H1 (cell line): ENCODE measurements at regions not wholly inside any gene's neighbourhood (a gene's known extent, or its start where the extent isn't known, plus 50 kb on each side); places are given as distances from the start of the nearest gene placed in this dataset.

Experiments
- CTCF ChIA-PET: fragments of 300-600 bp; sonication (Branson Sonifier 250); formaldehyde crosslinking; loops from one replicate; lab custom pipeline; 2021; ENCODE audit not compliant: partially characterized antibody; lab: Charles Lee
- POLR2A ChIA-PET: fragments of 300-600 bp; sonication (Branson Sonifier 250); formaldehyde crosslinking; loops from one replicate; lab custom pipeline; 2021; ENCODE audit warnings: inconsistent platforms; ENCODE audit not compliant: partially characterized antibody; lab: Charles Lee
- DNase-seq, 2 experiments: peaks; one replicate each; pipeline versions ENCODE4 v3.0.0 to v3.0.0-alpha.2; 2010 to 2022; ENCODE audit warnings: low spot score in 2 of 2, low read depth in 1 of 2, mixed read lengths in 1 of 2
- FAIRE-seq: peaks from 2 replicates; lab custom pipeline; 2011; peaks lifted over from hg19 to GRCh38; lab: Jason Lieb, UNC
- H2AFZ ChIP-seq: 2 replicates; pipeline ENCODE4 v1.8.1; 2012; ENCODE audit warnings: low read length, inconsistent platforms
- H2AK5ac ChIP-seq: 2 replicates; pipeline ENCODE4 v1.6.1; 2013; ENCODE audit warnings: low read depth, low read length
- H2BK120ac ChIP-seq: replicated peaks from 2 replicates; pipeline ENCODE3; 2013; ENCODE audit warnings: low read depth, low read length, inconsistent platforms
- H2BK12ac ChIP-seq: 2 replicates; pipeline ENCODE4 v1.6.1; 2013; ENCODE audit warnings: low read depth, low read length
- H2BK15ac ChIP-seq: 2 replicates; pipeline ENCODE4 v1.6.1; 2013; ENCODE audit warnings: low read length
- H2BK20ac ChIP-seq: 2 replicates; pipeline ENCODE4 v1.6.1; 2013; ENCODE audit warnings: low read length
- H2BK5ac ChIP-seq: 2 replicates; pipeline ENCODE4 v1.6.1; 2013; ENCODE audit warnings: low read depth, low read length
- H3K14ac ChIP-seq: 2 replicates; pipeline ENCODE4 v1.6.1; 2013; ENCODE audit warnings: inconsistent platforms; ENCODE audit not compliant: insufficient read length
- H3K18ac ChIP-seq: 2 replicates; pipeline ENCODE4 v1.6.1; 2013; ENCODE audit warnings: low read length; ENCODE audit errors: extremely low read depth
- H3K23ac ChIP-seq: 2 replicates; pipeline ENCODE4 v1.6.1; 2013; ENCODE audit warnings: inconsistent platforms; ENCODE audit not compliant: insufficient read length
- H3K23me2 ChIP-seq: 2 replicates; pipeline ENCODE4 v1.6.1; 2013; ENCODE audit warnings: low read depth, low read length
- H3K27ac ChIP-seq: 2 replicates; pipeline ENCODE4 v1.6.1; 2011; ENCODE audit warnings: low read depth, low read length, inconsistent platforms
- H3K27me3 ChIP-seq, 4 experiments: replicated peaks in 1 of 4; 1 replicate in 1 of 4; 2 replicates in 3 of 4; pipeline versions ENCODE4 v1.6.1 to v1.8.1; 2011 to 2013; ENCODE audit warnings: low read length in 3 of 4, mild to moderate bottlenecking in 3 of 4, inconsistent platforms in 2 of 4, mixed read lengths in 2 of 4, moderate library complexity in 1 of 4; ENCODE audit not compliant: control insufficient read depth in 3 of 4, insufficient read depth in 3 of 4; ENCODE audit errors: extremely low read depth in 1 of 4
- H3K36me3 ChIP-seq, 4 experiments: 2 replicates each; pipeline versions ENCODE4 v1.6.1 to v1.8.1; 2011 to 2013; ENCODE audit warnings: mild to moderate bottlenecking in 4 of 4, low read length in 3 of 4, moderate library complexity in 2 of 4, control low read depth in 1 of 4, inconsistent platforms in 1 of 4; ENCODE audit not compliant: insufficient read depth in 4 of 4, control insufficient read depth in 2 of 4
- H3K4ac ChIP-seq: replicated peaks from 2 replicates; pipeline ENCODE3; 2013; ENCODE audit warnings: low read length, low read depth, mixed read lengths, inconsistent platforms; ENCODE audit not compliant: insufficient read length
- H3K4me1 ChIP-seq, 4 experiments: replicated peaks in 1 of 4; 1 replicate in 1 of 4; 2 replicates in 3 of 4; pipeline versions ENCODE4 v1.6.1 to v1.8.1; 2011 to 2013; ENCODE audit warnings: low read length in 3 of 4, inconsistent platforms in 2 of 4, mixed read lengths in 1 of 4; ENCODE audit not compliant: insufficient read depth in 4 of 4, control insufficient read depth in 3 of 4
- H3K4me2 ChIP-seq, 2 experiments: 2 replicates each; pipeline versions ENCODE4 v1.6.1 to v1.8.1; 2011 to 2013; ENCODE audit warnings: low read depth in 2 of 2, low read length in 2 of 2, control low read depth in 1 of 2, inconsistent platforms in 1 of 2, mild to moderate bottlenecking in 1 of 2; ENCODE audit not compliant: insufficient read depth in 1 of 2
- H3K4me3 ChIP-seq, 4 experiments: fragments of 200-600, 300-600 bp in 1 of 4; sonication (generic), shearing (Covaris generic), sonication (Bioruptor Twin) in 1 of 4; 2 replicates each; pipeline versions ENCODE4 v1.5.1 to v1.8.1; 2011 to 2016; ENCODE audit warnings: low read length in 4 of 4, low read depth in 3 of 4, control low read depth in 2 of 4, inconsistent platforms in 2 of 4, mild to moderate bottlenecking in 2 of 4, mixed read lengths in 1 of 4, moderate library complexity in 1 of 4; ENCODE audit not compliant: insufficient read depth in 2 of 4; ENCODE audit errors: extremely low read depth in 1 of 4
- H3K56ac ChIP-seq: replicated peaks from 2 replicates; pipeline ENCODE3; 2013; ENCODE audit warnings: low read depth, mild to moderate bottlenecking, mixed read lengths, low read length, inconsistent platforms; ENCODE audit not compliant: insufficient read length
- H3K79me1 ChIP-seq: 2 replicates; pipeline ENCODE4 v1.6.1; 2013; ENCODE audit warnings: low read depth, low read length, control low read depth
- H3K79me2 ChIP-seq, 2 experiments: 2 replicates each; pipeline versions ENCODE4 v1.6.1 to v1.8.1; 2012 to 2013; ENCODE audit warnings: low read length in 2 of 2, mild to moderate bottlenecking in 2 of 2, inconsistent platforms in 1 of 2; ENCODE audit not compliant: insufficient read depth in 2 of 2, control insufficient read depth in 1 of 2
- H3K9ac ChIP-seq, 4 experiments: replicated peaks in 1 of 4; 1 replicate in 1 of 4; 2 replicates in 3 of 4; pipeline versions ENCODE4 v1.6.1 to v1.8.1; 2011 to 2013; ENCODE audit warnings: low read depth in 3 of 4, low read length in 3 of 4, control low read depth in 2 of 4, mild to moderate bottlenecking in 2 of 4, moderate library complexity in 2 of 4, inconsistent platforms in 1 of 4; ENCODE audit errors: extremely low read depth in 1 of 4
- H3K9me3 ChIP-seq, 2 experiments: 2 replicates each; pipeline versions ENCODE4 v1.6.1 to v1.8.1; 2012 to 2013; ENCODE audit warnings: mild to moderate bottlenecking in 2 of 2, moderate library complexity in 2 of 2, control low read depth in 1 of 2, inconsistent platforms in 1 of 2, low read depth in 1 of 2, low read length in 1 of 2, mixed read lengths in 1 of 2; ENCODE audit not compliant: insufficient read depth in 2 of 2
- H4K20me1 ChIP-seq, 2 experiments: replicated peaks in 1 of 2; 2 replicates each; pipeline versions ENCODE3 to v1.8.1; 2011 to 2013; ENCODE audit warnings: inconsistent platforms in 2 of 2, low read length in 2 of 2, mild to moderate bottlenecking in 1 of 2; ENCODE audit not compliant: insufficient read depth in 2 of 2, control insufficient read depth in 1 of 2
- H4K5ac ChIP-seq: 2 replicates; pipeline ENCODE4 v1.6.1; 2013; ENCODE audit warnings: low read length, low read depth, mixed read lengths, inconsistent platforms; ENCODE audit not compliant: insufficient read length
- H4K8ac ChIP-seq: 2 replicates; pipeline ENCODE4 v1.8.0; 2013; ENCODE audit warnings: mild to moderate bottlenecking, moderate library complexity, low read length, inconsistent platforms; ENCODE audit not compliant: insufficient read depth; ENCODE audit errors: extremely low read depth
- H4K91ac ChIP-seq: replicated peaks from 2 replicates; pipeline ENCODE3; 2013; ENCODE audit warnings: low read length, mixed read lengths, inconsistent platforms; ENCODE audit not compliant: insufficient read length
- BACH1 ChIP-seq: IDR thresholded peaks from 2 replicates; pipeline ENCODE4 v1.6.1; 2012; ENCODE audit warnings: low read length, improper control_type of control experiment
- BRCA1 ChIP-seq: IDR thresholded peaks from 2 replicates; pipeline ENCODE4 v1.6.1; 2012; ENCODE audit warnings: low read depth, low read length, improper control_type of control experiment
- CHD2 ChIP-seq: IDR thresholded peaks from 2 replicates; pipeline ENCODE4 v1.6.1; 2012; ENCODE audit warnings: low read length, improper control_type of control experiment
- EZH2 ChIP-seq: fragments of 200-600 bp; sonication (generic); IDR thresholded peaks from 2 replicates; pipeline ENCODE4 v1.7.1; 2012; ENCODE audit warnings: low read depth, mild to moderate bottlenecking, moderate library complexity, low read length, inconsistent platforms; ENCODE audit not compliant: severe bottlenecking
- GTF2F1 ChIP-seq: IDR thresholded peaks from 2 replicates; pipeline ENCODE4 v1.6.1; 2012; ENCODE audit warnings: low read depth, low read length, improper control_type of control experiment, borderline replicate concordance
- KDM1A ChIP-seq: fragments of 200-600, 300-600 bp; sonication (generic); IDR thresholded peaks from 2 replicates; pipeline ENCODE4 v1.7.1; 2016; ENCODE audit warnings: mild to moderate bottlenecking, low read length, borderline replicate concordance
- KDM5A ChIP-seq: fragments of 200-600 bp; IDR thresholded peaks from 2 replicates; pipeline ENCODE4 v1.7.1; 2012; ENCODE audit warnings: mild to moderate bottlenecking, low read length, inconsistent platforms, mixed read lengths
- RBBP5 ChIP-seq: IDR thresholded peaks from 2 replicates; pipeline ENCODE4 v1.7.1; 2012; ENCODE audit warnings: low read depth, mild to moderate bottlenecking, inconsistent platforms, low read length, moderate library complexity, borderline replicate concordance
- RFX5 ChIP-seq: IDR thresholded peaks from 2 replicates; pipeline ENCODE4 v1.6.1; 2011; ENCODE audit warnings: low read depth, low read length, improper control_type of control experiment, borderline replicate concordance
- RXRA ChIP-seq: IDR thresholded peaks from 2 replicates; pipeline ENCODE4 v1.6.1; 2011; ENCODE audit warnings: low read depth, mild to moderate bottlenecking, low read length, moderate library complexity; ENCODE audit not compliant: insufficient read depth
- SAP30 ChIP-seq: fragments of 300-600 bp; sonication (generic); IDR thresholded peaks from 2 replicates; pipeline ENCODE4 v1.7.1; 2012; ENCODE audit warnings: low read length, moderate library complexity, mild to moderate bottlenecking, inconsistent platforms; ENCODE audit not compliant: insufficient read depth, insufficient replicate concordance
- SIRT6 ChIP-seq: IDR thresholded peaks from one replicate; pipeline ENCODE4 v1.7.1; 2012; ENCODE audit warnings: low read length, inconsistent platforms
- SP4 ChIP-seq: IDR thresholded peaks from 2 replicates; pipeline ENCODE4 v1.6.1; 2012; ENCODE audit warnings: low read length, inconsistent platforms
- TAF1 ChIP-seq: IDR thresholded peaks from 2 replicates; pipeline ENCODE4 v1.6.1; 2011; ENCODE audit warnings: mild to moderate bottlenecking, low read depth, low read length
- TAF7 ChIP-seq: optimal IDR thresholded peaks from 2 replicates; pipeline ENCODE3; 2011; ENCODE audit warnings: low read depth, mild to moderate bottlenecking, inconsistent platforms, low read length, moderate library complexity, borderline replicate concordance
- TCF12 ChIP-seq: IDR thresholded peaks from 2 replicates; pipeline ENCODE4 v1.6.1; 2011; ENCODE audit warnings: low read depth, mild to moderate bottlenecking, low read length
- YY1 ChIP-seq: IDR thresholded peaks from 2 replicates; pipeline ENCODE4 v1.6.1; 2011; ENCODE audit warnings: low read depth, mild to moderate bottlenecking, low read length
- WGBS, 2 experiments: shearing (Covaris generic) in 1 of 2; methylation state at CpG; one replicate each; pipeline versions ENCODE4 v1.1.6 to v1.1.7; 2013 to 2015; ENCODE audit warnings: low lambda C conversion rate in 2 of 2, mixed read lengths in 2 of 2, inconsistent platforms in 1 of 2, low coverage in 1 of 2, missing lambda C conversion rate in 1 of 2; ENCODE audit not compliant: insufficient replicate concordance in 2 of 2, insufficient coverage in 1 of 2, insufficient read length in 1 of 2; ENCODE audit errors: extremely low coverage in 1 of 2, missing lambda C conversion rate in 1 of 2; 5-methylcytosine and 5-hydroxymethylcytosine counted together

DNA sequence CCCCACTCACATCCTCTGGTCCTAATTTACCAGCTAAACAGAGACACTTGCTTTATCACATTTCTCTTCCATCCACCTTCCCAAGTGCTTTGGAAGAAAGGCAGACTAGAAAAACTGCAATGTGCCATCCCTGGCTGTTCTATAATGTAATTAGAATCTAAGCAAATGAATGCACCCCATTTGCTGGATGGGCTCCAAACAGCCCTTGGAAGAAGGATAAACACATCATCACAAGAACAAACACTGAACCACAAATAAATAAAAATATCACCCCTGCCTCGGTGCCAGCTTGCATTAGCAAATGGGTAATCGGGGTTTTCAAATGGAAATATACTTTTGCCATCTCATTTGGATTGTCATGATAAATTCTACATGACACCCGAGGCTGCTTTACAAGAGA, 296.6 kb upstream of the ISX start:
- FAIRE-seq (no peak), DNase-seq (no peak)
- no peak overlapping the region for H3K4me3 ChIP-seq
- H3K9ac ChIP-seq, result no peak overlapping the region
- H4K20me1 ChIP-seq, result no peaks in the 10 kb centered on the region
- POLR2A ChIA-PET, result no interaction called here
- H2BK5ac ChIP-seq, result no peak overlapping the region
- no peak overlapping the region for H4K8ac ChIP-seq
- H3K14ac ChIP-seq, result no peak overlapping the region
- H3K79me1 ChIP-seq, result no peaks in the 10 kb centered on the region
- no peak overlapping the region for H4K91ac ChIP-seq
- H2AK5ac ChIP-seq, result no peak overlapping the region
- H3K27me3 ChIP-seq, result no peaks in the 10 kb centered on the region
- H2BK20ac ChIP-seq, result no peak overlapping the region
- no peak overlapping the region for H4K5ac ChIP-seq
- no peak overlapping the region for H2AFZ ChIP-seq
- peaks cover 0 to 13% (median 4%) of the 10 kb centered on the region in 4 experiments; a peak in 2 of 7 replicates for H3K4me1 ChIP-seq
- no peak overlapping the region for H2BK15ac ChIP-seq
- H3K9me3 ChIP-seq, result no peaks in the 10 kb centered on the region
- no peak overlapping the region for H3K23ac ChIP-seq
- no peaks in the 10 kb centered on the region for H3K79me2 ChIP-seq
- WGBS, 2 experiments, result 79% methylated on average over 3 of the region's 3 CpGs; no CpG with 5 or more reads in 1 of the 2 experiments
- H2BK12ac ChIP-seq, result no peak overlapping the region
- no peaks in the 10 kb centered on the region for H3K36me3 ChIP-seq
- no peak overlapping the region for H2BK120ac ChIP-seq
- no peak overlapping the region for H3K56ac ChIP-seq
- CTCF ChIA-PET, result no interaction called here
- H3K27ac ChIP-seq, result no peak overlapping the region
- H3K18ac ChIP-seq, result no peak overlapping the region
- H3K23me2 ChIP-seq, result no peaks in the 10 kb centered on the region; the same call in 1 of the 2 replicates
- H3K4me2 ChIP-seq, result no peak overlapping the region
- no peak overlapping the region for H3K4ac ChIP-seq
- TF ChIP-seq GTF2F1 (no peak), SP4 (no peak), SIRT6 (no peak), RFX5 (no peak), CHD2 (no peak), KDM1A (no peak), EZH2 (no peak), KDM5A (no peak), RBBP5 (no peak), YY1 (no peak), TAF7 (no peak), TCF12 (no peak), RXRA (no peak), TAF1 (no peak), BACH1 (no peak), SAP30 (no peak), BRCA1 (no peak)
